ENCODE measurements at regions not wholly inside any gene's neighbourhood (a gene's known extent, or its start where the extent isn't known, plus 50 kb on each side); places are given as distances from the start of the nearest gene placed in this dataset.

GRCh38 chr21:24225431-24225830 is 1381.8 kb downstream of the MRPL39 start:
- Histone ChIP-seq H4K91ac (ENCODE audit: insufficient read depth, low read depth, low read length) (no peak overlapping the region), H3K9me1 (ENCODE audit: insufficient read depth, low read length) (no peaks in the 10 kb centered on the region), H4K8ac (ENCODE audit: low read depth in 2 of 2, low read length in 2 of 2) (no peak overlapping the region), H3K4me2 (ENCODE audit: low read depth, low read length) (no peak overlapping the region), H3K79me1 (ENCODE audit: low read depth in 1 of 2, low read length in 2 of 2) (no peaks in the 10 kb centered on the region), H4K5ac (ENCODE audit: low read depth, low read length) (no peak overlapping the region), H2BK5ac (ENCODE audit: low read depth, low read length, poor library complexity, severe bottlenecking) (no peak overlapping the region), H3K14ac (replicated peaks; ENCODE audit: low read depth, low read length) (no peak overlapping the region), H3K18ac (ENCODE audit: low read depth, low read length) (no peak overlapping the region), H3K9me3 (ENCODE audit: control insufficient read depth, insufficient read depth, low read length) (no peaks in the 10 kb centered on the region; the same call in 1 of the 2 replicates), H3K23ac (ENCODE audit: low read depth, low read length) (no peak overlapping the region), H3K9ac (ENCODE audit: low read depth, low read length) (no peak overlapping the region), H3K36me3 (ENCODE audit: control insufficient read depth, insufficient read depth, low read length) (no peaks in the 10 kb centered on the region), H2AFZ (replicated peaks; ENCODE audit: low read length, poor library complexity) (no peak overlapping the region), H3K27ac (ENCODE audit: insufficient read depth, low read length) (no peak overlapping the region), H2BK120ac (ENCODE audit: low read depth, low read length) (no peak overlapping the region), H2BK15ac (ENCODE audit: low read depth, low read length) (no peak overlapping the region), H3K4ac (ENCODE audit: low read depth, low read length) (no peak overlapping the region), H3K27me3 (ENCODE audit: control insufficient read depth, insufficient read depth, low read length) (no peaks in the 10 kb centered on the region), H4K20me1 (ENCODE audit: insufficient read depth, low read length) (no peaks in the 10 kb centered on the region), H2BK20ac (ENCODE audit: low read depth, low read length) (no peak overlapping the region), H3K4me1 (ENCODE audit: control insufficient read depth, insufficient read depth, low read length) (no peaks in the 10 kb centered on the region), H3K4me3 (ENCODE audit: insufficient read depth, low read depth, low read length) (no peak overlapping the region), H3K56ac (ENCODE audit: extremely low read depth, insufficient read depth, low read length) (no peak overlapping the region), H2AK5ac (ENCODE audit: low read depth, low read length) (no peak overlapping the region), H2AK9ac (replicated peaks; ENCODE audit: low read depth, low read length, poor library complexity) (no peak overlapping the region)
- TF ChIP-seq FOS (IDR thresholded peaks at IDR 0.05; ENCODE audit: low read depth, low read length) (peak; percentile 72), MAZ (IDR thresholded peaks at IDR 0.05; ENCODE audit: borderline replicate concordance, low read depth, low read length) (no peak), NFE2L2 (IDR thresholded peaks at IDR 0.05; ENCODE audit: low read depth, low read length) (no peak), ELK1 (IDR thresholded peaks at IDR 0.05; ENCODE audit: borderline replicate concordance, low read depth, low read length) (no peak), RAD21 (IDR thresholded peaks at IDR 0.05; ENCODE audit: low read length) (no peak), RCOR1 (IDR thresholded peaks at IDR 0.05; ENCODE audit: insufficient replicate concordance, low read length) (no peak), USF2 (IDR thresholded peaks at IDR 0.05; ENCODE audit: low read depth, low read length) (no peak)
- BruUV-seq (replicated peaks) = no TSS peak
- DNase-seq (peak; percentile 87), ATAC-seq (ENCODE audit: low read depth) (peak; percentile 79)
- intact Hi-C loops (cut with micrococcal nuclease) = loop anchor here (5.0 kb wide), 1 partner anchor 42 kb away; no protein-coding TSS in a partner anchor
- ChIA-PET POLR2A (ENCODE audit: unreplicated experiment) (no interaction called here), CTCF (interaction anchor here (0.6 kb wide), 1 partner anchor 180 kb away, joined by 5 read pairs; no protein-coding TSS in a partner anchor)
- WGBS, 2 experiments (ENCODE audit: extremely low coverage in 2 of 2, insufficient read length in 1 of 2) = no CpG with 5 or more reads among the region's 1 CpG
- in situ Hi-C loops (cut with MboI; ENCODE audit: low sequenced_read_pairs) = no loop called here
- dilution Hi-C loops (cut with HindIII; ENCODE audit: low sequenced_read_pairs, unreplicated experiment) = no loop called here

Measured in IMR-90 (cell line).